ENCODE measurements at regions not wholly inside any gene's neighbourhood (a gene's known extent, or its start where the extent isn't known, plus 50 kb on each side); places are given as distances from the start of the nearest gene placed in this dataset.

DNA sequence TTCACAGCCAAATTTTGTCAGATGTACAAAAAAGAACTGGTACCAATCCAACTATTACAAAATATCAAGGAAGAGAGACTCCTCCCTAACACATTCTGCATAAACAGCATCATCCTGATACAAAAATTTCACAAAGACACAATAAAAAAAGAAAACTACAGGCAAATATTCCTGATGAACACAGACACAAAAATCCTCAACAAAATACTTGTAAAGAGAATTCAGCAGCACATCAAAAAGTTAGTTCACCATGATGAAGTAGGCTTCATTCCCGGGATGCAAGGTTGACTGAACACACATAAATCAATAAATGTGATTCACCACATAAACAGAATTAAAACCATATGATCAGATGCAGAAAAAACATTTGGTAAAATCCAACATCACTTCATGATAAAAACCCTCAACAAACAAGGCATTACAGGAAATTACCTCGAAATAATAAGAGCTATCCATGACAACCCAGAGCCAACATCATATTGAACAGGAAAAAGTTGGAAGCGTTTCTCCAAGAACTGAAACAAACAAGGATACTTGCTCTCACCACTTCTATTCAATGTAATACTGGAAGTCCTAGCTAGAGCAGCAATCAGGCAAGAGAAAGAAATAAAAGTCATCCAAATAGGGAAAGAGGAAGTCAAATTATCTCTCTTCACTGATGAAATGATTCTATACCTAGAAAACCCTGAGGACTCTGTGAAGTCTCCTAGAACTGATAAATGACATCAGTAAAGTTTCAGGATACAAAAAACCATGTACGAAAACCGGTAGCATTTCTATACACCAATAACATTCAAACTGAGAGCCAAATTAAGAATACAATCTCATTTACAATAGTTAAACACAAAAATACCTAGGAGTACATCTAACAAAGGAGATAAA, 223.1 kb downstream of the REEP3 start:
- H3K4me3 ChIP-seq (ENCODE audit: low read length) = no peak overlapping the region
- TF ChIP-seq ZNF274 (IDR thresholded peaks at IDR 0.05; ENCODE audit: low read depth, low read length) = no peak

DNA sequence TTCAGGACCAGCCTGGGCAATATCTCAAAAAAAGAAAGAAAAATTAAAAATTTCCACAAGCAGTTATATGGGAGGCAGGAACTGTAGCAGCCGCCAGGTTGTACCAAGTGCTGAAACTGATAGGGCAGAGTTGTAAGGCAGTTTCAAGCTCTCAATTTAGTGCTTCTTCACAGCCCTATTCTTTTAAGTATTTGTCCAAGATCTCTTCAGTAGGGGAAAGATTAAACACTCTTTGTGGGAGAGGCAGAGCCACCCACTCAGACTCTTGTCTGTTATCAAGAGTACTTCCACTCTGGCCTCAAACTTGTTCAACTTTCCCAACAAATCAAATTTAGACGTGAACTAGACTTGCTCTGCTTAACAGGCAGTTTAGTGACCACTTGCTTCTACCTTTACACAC, 228.7 kb downstream of the REEP3 start:
- no peak overlapping the region for H3K4me3 ChIP-seq (ENCODE audit: low read length)
- no peak for TF ChIP-seq ZNF274 (IDR thresholded peaks at IDR 0.05; ENCODE audit: low read depth, low read length)

DNA sequence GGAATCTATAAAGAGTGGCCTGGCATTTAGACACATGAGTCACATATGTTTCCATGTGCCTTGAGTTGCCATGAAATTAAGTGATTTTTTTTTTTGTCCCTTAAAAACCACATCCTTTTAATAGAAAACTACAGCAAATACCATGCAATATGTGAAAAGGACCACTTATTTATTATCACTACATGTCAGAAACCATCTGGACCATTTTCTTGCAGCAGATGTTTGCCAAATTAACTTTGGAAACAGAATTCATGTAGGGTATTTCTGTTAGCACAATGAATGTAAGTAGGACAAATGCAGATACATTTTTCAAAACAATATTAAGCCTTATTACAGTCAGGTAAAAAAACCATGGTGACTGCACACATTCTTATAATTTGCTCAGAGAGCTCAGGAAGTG, 230.6 kb downstream of the REEP3 start:
- H3K4me3 ChIP-seq (ENCODE audit: low read length) = no peak overlapping the region
- TF ChIP-seq ZNF274 (IDR thresholded peaks at IDR 0.05; ENCODE audit: low read depth, low read length) = no peak

DNA sequence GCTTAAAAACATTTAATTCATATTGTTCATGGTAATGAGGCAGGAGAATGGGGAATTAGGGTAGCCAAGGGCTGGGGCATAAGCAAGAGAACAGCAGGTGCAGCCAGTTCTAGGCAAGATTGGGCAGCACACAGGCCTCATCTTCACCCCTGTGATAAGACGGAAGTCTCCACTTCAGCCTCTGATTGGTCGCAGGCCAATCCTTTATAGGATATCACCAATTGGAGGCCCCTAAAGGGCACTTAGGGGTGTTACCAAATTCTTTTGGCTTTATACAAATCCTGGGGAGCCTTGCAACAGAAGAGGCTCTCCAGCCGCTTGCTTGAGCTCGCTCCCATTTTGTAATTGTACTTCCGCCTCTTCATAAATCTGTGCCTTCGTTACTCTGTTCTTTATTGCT, 231.1 kb downstream of the REEP3 start:
- no peak overlapping the region for H3K4me3 ChIP-seq (ENCODE audit: low read length)
- no peak for TF ChIP-seq ZNF274 (IDR thresholded peaks at IDR 0.05; ENCODE audit: low read depth, low read length)

DNA sequence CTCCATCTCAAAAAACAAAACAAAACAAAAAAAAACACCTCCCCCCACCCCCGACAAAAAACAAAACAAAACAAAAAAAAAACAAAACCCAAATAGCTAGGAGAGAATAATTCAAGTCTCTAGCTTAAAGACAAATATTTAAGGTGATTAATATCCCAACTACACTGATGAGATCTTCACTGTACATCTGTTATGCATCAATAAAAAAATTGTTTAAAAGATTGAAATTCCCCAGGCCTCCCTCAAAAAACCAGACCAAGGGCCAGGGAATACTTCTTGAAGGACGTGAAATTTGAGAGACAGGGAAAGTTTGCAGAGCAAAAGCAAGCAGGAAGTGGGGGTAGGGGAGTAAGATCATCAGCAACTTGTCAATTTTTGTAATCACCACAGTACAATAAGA, 232.6 kb downstream of the REEP3 start:
- no peak for TF ChIP-seq ZNF274 (IDR thresholded peaks at IDR 0.05; ENCODE audit: low read depth, low read length)
- H3K4me3 ChIP-seq (ENCODE audit: low read length) = no peak overlapping the region

DNA sequence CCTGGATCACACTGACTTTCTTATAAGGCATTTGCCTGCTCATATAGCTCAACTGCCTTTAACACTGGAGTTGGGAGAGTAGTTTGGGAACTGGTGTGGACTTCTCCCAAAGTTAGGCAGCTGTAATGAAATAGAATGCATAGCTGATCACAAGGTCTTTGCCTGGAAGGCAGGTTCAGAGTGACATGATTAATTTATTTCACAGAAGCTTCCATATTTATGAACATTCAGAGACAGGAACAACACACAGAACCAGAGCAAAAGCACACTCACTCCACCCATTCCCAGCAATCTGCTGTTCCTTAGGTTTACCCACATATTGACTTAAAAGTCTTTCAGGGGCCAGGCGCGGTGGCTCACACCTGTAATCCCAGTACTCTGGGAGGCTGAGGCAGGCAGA, 234.2 kb downstream of the REEP3 start:
- no peak for TF ChIP-seq ZNF274 (IDR thresholded peaks at IDR 0.05; ENCODE audit: low read depth, low read length)

DNA sequence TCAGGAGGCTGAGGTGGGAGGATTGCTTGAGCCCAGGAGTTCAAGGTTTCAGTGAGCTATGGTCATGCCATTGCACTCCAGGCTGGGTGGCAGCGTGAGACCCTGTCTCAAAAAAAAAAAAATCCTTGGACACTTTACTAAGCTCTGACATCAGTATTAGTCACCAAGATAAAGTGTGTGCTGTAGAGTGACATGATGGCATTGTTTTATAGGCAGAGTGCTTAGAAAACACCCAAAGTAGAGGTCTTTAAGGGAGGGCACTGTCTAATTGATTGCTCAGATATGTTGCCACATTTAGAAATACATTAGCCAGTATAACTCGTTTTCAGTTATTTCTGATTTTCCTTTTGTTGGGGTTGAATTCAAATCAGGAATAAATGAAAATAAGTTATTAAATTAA, 235.9 kb downstream of the REEP3 start:
- no peak overlapping the region for H3K4me3 ChIP-seq (ENCODE audit: low read length)
- no peak for TF ChIP-seq ZNF274 (IDR thresholded peaks at IDR 0.05; ENCODE audit: low read depth, low read length)

More for the DNA sequence above, 234.2 kb downstream of the REEP3 start:
- no peak overlapping the region for H3K4me3 ChIP-seq (ENCODE audit: low read length)

DNA sequence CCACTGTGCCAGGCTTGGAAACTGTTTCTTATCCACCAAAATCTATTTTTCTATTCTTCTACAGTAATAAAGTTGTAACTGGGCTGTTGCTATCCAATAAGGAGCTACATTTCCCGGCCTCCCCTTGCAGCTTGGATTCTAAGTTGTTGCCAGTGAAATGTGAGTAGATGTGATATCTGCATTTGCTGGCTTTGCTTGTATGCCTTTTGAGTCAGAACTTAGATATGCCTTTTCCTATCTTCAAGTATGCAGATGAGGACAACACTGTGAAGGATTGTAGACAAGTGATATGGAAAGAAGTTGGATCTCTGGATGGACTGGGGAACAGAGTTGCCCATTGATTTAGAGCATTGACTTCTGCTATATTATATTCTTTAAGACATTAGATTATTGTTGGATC, 236.9 kb downstream of the REEP3 start:
- no peak for TF ChIP-seq ZNF274 (IDR thresholded peaks at IDR 0.05; ENCODE audit: low read depth, low read length)
- no peak overlapping the region for H3K4me3 ChIP-seq (ENCODE audit: low read length)

DNA sequence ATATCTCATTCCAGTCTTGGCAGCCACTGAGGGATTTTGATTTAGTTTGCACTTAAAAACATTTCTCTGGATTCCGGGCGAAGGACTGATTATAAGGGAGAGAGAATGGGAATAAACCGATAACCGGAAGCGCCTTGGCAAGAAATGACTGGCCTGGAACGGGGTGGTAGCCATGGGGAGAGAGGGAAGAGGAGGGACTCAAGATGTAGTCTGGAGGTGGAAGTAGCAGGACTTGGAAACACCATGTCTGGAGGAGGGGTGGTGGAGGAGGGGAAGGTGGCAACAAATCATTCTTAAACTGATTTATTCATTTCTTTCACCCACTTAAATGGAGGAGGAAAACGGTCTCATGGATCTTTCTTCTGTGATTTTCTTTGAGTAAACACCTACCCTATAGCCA, 238.1 kb downstream of the REEP3 start:
- H3K4me3 ChIP-seq (ENCODE audit: low read length) = no peak overlapping the region
- TF ChIP-seq ZNF274 (IDR thresholded peaks at IDR 0.05; ENCODE audit: low read depth, low read length) = no peak

DNA sequence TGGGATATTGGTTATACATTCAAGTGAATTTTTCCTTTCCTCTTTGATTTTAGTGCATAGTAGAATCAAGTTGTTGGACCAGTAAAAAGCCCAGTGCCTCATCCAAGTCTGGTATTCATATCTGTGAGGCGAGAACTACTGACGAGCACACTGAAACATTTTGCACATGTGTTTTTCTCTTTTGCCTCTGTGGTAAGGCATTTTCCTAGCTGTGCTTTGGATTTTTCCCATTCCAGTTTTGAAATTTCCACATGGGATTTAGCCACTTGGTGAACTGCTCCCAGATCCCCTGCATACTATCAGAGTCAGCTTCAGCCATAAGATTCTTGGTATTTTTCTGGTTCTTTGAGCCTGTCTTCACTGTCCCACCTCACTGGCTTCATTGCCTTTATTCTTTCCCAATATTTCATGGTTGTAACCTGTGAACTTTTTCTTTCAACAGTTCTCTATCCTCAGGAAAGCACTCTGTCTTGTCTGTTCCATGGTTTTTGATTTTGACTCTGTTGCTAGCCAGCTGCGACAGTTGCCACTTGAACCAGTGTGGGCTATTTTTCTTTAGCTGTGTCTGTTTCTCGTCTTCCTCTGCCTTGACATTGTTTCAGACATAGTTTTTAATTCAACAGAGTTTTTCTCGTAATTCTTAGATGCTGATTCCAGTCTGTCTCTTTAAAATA, 239.0 kb downstream of the REEP3 start:
- no peak for TF ChIP-seq ZNF274 (IDR thresholded peaks at IDR 0.05; ENCODE audit: low read depth, low read length)

DNA sequence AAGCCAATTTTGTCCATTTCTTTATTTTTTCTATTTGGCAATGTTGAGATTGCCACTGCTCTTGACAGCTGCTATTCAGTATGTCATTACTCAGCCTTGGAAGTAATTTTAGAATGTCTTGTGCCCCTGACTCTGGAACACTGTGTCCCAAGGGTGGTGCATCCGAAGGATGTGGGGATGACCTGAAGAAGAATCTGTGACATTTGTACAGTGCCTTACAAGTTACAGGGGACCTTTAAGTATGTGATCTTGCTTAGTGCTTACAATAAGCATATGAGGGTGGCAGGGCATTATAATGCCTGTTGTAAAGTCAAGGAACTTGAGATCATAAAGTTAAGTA, 239.5 kb downstream of the REEP3 start:
- no peak for TF ChIP-seq ZNF274 (IDR thresholded peaks at IDR 0.05; ENCODE audit: low read depth, low read length)
- no peak overlapping the region for H3K4me3 ChIP-seq (ENCODE audit: low read length)

More for the DNA sequence above, 239.0 kb downstream of the REEP3 start:
- no peak overlapping the region for H3K4me3 ChIP-seq (ENCODE audit: low read length)

DNA sequence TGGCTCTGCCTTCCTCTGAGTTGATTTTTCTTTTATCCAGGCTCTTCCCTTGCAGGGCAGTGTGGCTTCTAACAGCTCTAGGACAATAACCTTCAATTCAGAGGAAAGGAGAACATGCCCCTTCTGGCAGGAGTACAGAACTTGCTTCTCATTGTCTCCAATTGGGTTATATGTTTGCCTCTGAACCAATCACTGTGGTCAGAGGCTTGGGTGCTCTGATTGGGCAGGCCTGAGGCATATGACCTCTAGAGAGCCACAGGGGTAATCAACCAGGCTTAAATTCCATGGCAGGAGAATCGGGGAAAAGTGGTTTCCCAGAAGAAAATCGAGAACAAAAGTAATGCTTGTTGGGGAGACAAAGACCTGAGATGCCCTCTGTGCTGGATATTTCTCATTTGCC, 240.0 kb downstream of the REEP3 start:
- no peak overlapping the region for H3K4me3 ChIP-seq (ENCODE audit: low read length)
- no peak for TF ChIP-seq ZNF274 (IDR thresholded peaks at IDR 0.05; ENCODE audit: low read depth, low read length)

DNA sequence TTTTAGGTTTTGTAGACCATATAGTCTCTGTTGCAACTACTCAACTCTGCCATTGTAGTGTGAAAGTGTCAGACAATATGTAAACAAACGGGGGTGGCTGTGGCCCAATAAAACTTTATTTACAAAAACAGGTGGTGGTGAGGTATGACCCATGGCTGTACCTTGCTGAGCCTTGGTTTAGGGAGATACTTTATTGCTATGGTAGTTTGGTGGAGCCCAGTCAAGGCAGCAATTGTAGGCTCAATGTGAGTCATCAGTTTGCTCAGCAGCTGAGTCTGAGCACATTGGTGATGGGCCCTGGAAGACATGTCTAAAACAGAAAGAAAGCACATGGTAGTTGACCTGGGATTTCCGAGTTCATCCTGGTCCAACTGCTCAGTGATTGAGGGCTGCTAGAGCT, 242.5 kb downstream of the REEP3 start:
- no peak overlapping the region for H3K4me3 ChIP-seq (ENCODE audit: low read length)
- TF ChIP-seq ZNF274 (IDR thresholded peaks at IDR 0.05; ENCODE audit: low read depth, low read length) = no peak

DNA sequence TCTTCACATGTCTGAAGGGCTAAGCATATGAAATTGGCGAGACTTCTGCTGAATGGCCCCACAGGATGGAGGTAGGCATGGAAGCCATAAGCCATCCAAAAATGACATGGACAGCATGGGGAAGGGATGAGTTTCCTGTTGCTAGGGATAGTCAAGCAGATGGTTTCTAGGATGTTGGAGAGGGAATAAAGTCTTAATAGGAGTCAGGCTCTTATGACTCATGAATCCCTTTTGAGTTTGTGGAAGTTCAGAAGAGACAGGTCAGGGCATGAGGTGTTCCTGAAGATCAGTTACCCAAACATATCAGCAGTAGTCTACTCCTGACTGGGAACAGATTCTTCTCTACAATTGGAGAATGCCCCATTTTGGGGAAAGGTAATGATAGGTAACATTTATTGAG, 243.9 kb downstream of the REEP3 start:
- no peak for TF ChIP-seq ZNF274 (IDR thresholded peaks at IDR 0.05; ENCODE audit: low read depth, low read length)
- no peak overlapping the region for H3K4me3 ChIP-seq (ENCODE audit: low read length)

DNA sequence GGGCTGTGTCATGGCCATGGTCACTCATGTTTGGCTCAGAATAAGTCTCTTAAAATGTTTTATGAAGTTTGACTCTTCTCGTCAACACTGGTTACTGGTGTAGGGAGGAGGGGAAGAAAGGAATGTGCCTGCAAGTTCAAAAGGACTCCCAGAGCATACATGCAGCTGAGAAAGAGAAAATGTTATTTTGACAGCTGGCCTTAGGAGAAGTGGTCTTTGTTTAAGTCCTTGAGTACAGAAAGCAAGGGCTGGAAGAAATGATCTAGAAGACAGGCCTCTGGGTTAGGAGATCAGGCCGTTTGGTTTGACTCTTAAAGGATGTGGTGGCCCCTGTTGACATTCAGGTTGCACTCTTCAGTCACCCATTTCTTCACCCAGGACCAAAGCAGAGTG, 245.5 kb downstream of the REEP3 start:
- no peak for TF ChIP-seq ZNF274 (IDR thresholded peaks at IDR 0.05; ENCODE audit: low read depth, low read length)

More for the DNA sequence above, 245.5 kb downstream of the REEP3 start:
- H3K4me3 ChIP-seq (ENCODE audit: low read length) = no peak overlapping the region

Measured in GM08714 (cell line).